Vagina (tissue), 2 donors: ENCODE measurements at regions not wholly inside any gene's neighbourhood (a gene's known extent, or its start where the extent isn't known, plus 50 kb on each side); places are given as distances from the start of the nearest gene placed in this dataset.

Source experiments
- CTCF ChIP-seq, 3 experiments: fragments of 450-650 bp in 2 of 3; fragments of 200-600 bp in 1 of 3; sonication (generic) in 1 of 3; IDR thresholded peaks; one replicate each; pipeline ENCODE4 v1.5.1; 2017 to 2019; ENCODE audit warnings: antibody characterized with exemption in 3 of 3, mild to moderate bottlenecking in 2 of 3, moderate library complexity in 2 of 3
- POLR2A ChIP-seq, 2 donors: fragments of 450-650 bp; IDR thresholded peaks; one replicate each; pipeline ENCODE4 v1.6.1; 2017; ENCODE audit warnings: antibody characterized with exemption in 2 of 2, mild to moderate bottlenecking in 2 of 2, moderate library complexity in 2 of 2
- POLR2AphosphoS5 ChIP-seq, 2 donors: sonication (generic); formaldehyde crosslinking; IDR thresholded peaks; one replicate each; pipeline ENCODE4 v1.9.0; 2017; ENCODE audit warnings: antibody characterized with exemption in 2 of 2, mild to moderate bottlenecking in 2 of 2, low read depth in 1 of 2; ENCODE audit not compliant: insufficient read depth in 1 of 2

- TF ChIP-seq POLR2AphosphoS5 (IDR thresholded peaks at IDR 0.05; ENCODE audit: insufficient read depth in 1 of 2, low read depth in 1 of 2) (no peak), CTCF (IDR thresholded peaks at IDR 0.05) (no peak), POLR2A (IDR thresholded peaks at IDR 0.05) (no peak)
Observed at GRCh38 chr14:66288511-66288910, 197.7 kb upstream of the CCDC196 start.
